Mesendoderm (in vitro differentiated cells): ENCODE measurements at regions not wholly inside any gene's neighbourhood (a gene's known extent, or its start where the extent isn't known, plus 50 kb on each side); places are given as distances from the start of the nearest gene placed in this dataset.

Source experiments
- DNase-seq: peaks from one replicate; pipeline ENCODE4 v3.0.0; 2013
- H2AK5ac ChIP-seq: 2 replicates; pipeline ENCODE4 v1.6.1; 2013; ENCODE audit warnings: low read length, inconsistent platforms
- H2BK120ac ChIP-seq: 2 replicates; pipeline ENCODE4 v1.6.1; 2013; ENCODE audit warnings: low read depth, mild to moderate bottlenecking, low read length, moderate library complexity, mixed read lengths
- H2BK15ac ChIP-seq: replicated peaks from 2 replicates; pipeline ENCODE4 v1.6.1; 2013; ENCODE audit warnings: low read depth, mild to moderate bottlenecking, moderate library complexity
- H2BK5ac ChIP-seq: 2 replicates; pipeline ENCODE4 v1.6.1; 2013; ENCODE audit warnings: low read length, inconsistent platforms
- H3K18ac ChIP-seq: 2 replicates; pipeline ENCODE4 v1.6.1; 2013; ENCODE audit warnings: mild to moderate bottlenecking, low read length, mixed read lengths
- H3K23ac ChIP-seq: one replicate; pipeline ENCODE4 v1.6.1; 2013; ENCODE audit warnings: low read length
- H3K27ac ChIP-seq: 2 replicates; pipeline ENCODE4 v1.5.1; 2013; ENCODE audit warnings: low read depth, mild to moderate bottlenecking, inconsistent platforms, low read length, moderate library complexity
- H3K27me3 ChIP-seq: 2 replicates; pipeline ENCODE4 v1.6.1; 2013; ENCODE audit warnings: low read length, control low read depth, mild to moderate bottlenecking, inconsistent platforms; ENCODE audit not compliant: insufficient read depth, poor library complexity
- H3K36me3 ChIP-seq: 2 replicates; pipeline ENCODE4 v1.6.1; 2013; ENCODE audit warnings: low read length, inconsistent platforms; ENCODE audit not compliant: control insufficient read depth, insufficient read depth
- H3K4ac ChIP-seq: one replicate; pipeline ENCODE4 v1.6.1; 2013; ENCODE audit warnings: low read depth, mild to moderate bottlenecking, low read length, moderate library complexity
- H3K4me1 ChIP-seq: 2 replicates; pipeline ENCODE4 v1.6.1; 2013; ENCODE audit warnings: low read depth, low read length, inconsistent platforms; ENCODE audit not compliant: control insufficient read depth
- H3K4me2 ChIP-seq: 2 replicates; pipeline ENCODE4 v1.6.1; 2013; ENCODE audit warnings: low read length
- H3K4me3 ChIP-seq: 2 replicates; pipeline ENCODE4 v1.5.1; 2013; ENCODE audit warnings: mild to moderate bottlenecking, low read length
- H3K56ac ChIP-seq: one replicate; pipeline ENCODE4 v1.6.1; 2013; ENCODE audit warnings: low read length
- H3K79me1 ChIP-seq: 2 replicates; pipeline ENCODE4 v1.6.1; 2013; ENCODE audit warnings: low read length, inconsistent platforms
- H3K79me2 ChIP-seq: 2 replicates; pipeline ENCODE4 v1.6.1; 2013; ENCODE audit warnings: mild to moderate bottlenecking, low read length; ENCODE audit not compliant: control insufficient read depth, insufficient read depth
- H3K9ac ChIP-seq: 2 replicates; pipeline ENCODE4 v1.6.1; 2013; ENCODE audit warnings: low read length, inconsistent platforms
- H4K5ac ChIP-seq: one replicate; pipeline ENCODE4 v1.6.1; 2013; ENCODE audit warnings: low read length
- H4K8ac ChIP-seq: one replicate; pipeline ENCODE4 v1.6.1; 2013; ENCODE audit warnings: low read depth, mild to moderate bottlenecking, control low read depth, low read length, moderate library complexity
- WGBS: extraction: QIAGEN DNeasy Blood & Tissue Kit; methylation state at CpG from one replicate; pipeline ENCODE4 v1.1.7; 2013; ENCODE audit warnings: low lambda C conversion rate, missing lambda C conversion rate; ENCODE audit not compliant: insufficient coverage; ENCODE audit errors: extremely low coverage; 5-methylcytosine and 5-hydroxymethylcytosine counted together

DNA sequence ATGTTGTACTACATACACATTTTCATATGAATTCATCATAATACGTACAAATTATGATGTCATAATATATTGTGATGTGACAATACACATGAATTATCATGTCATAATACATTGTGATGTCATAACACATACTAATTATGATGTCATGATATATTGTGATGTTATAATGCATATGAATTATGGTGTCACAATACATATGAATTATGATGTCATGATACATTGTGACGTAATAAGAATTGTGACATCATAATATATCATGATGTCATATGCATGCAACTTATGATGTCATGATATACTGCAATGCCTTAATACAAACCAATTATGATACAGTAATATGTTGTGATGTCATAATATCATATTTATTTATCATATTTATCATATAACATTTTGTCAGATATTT, 2074.3 kb downstream of the TP53TG3F start:
- Histone ChIP-seq H3K79me1 (no peaks in the 10 kb centered on the region), H2BK15ac (no peak overlapping the region), H3K27ac (no peak overlapping the region), H3K4me3 (no peak overlapping the region), H2BK5ac (no peak overlapping the region), H3K4me2 (no peak overlapping the region), H3K4me1 (no peaks in the 10 kb centered on the region), H3K23ac (no peak overlapping the region), H3K79me2 (no peaks in the 10 kb centered on the region), H3K4ac (no peak overlapping the region), H3K36me3 (no peaks in the 10 kb centered on the region), H2AK5ac (no peak overlapping the region), H3K27me3 (no peaks in the 10 kb centered on the region), H4K8ac (no peak overlapping the region), H2BK120ac (no peak overlapping the region), H3K9ac (no peak overlapping the region), H3K56ac (no peak overlapping the region), H3K18ac (no peak overlapping the region), H4K5ac (no peak overlapping the region)
- DNase-seq: no peak
- WGBS: no CpG with 5 or more reads among the region's 2 CpGs

DNA sequence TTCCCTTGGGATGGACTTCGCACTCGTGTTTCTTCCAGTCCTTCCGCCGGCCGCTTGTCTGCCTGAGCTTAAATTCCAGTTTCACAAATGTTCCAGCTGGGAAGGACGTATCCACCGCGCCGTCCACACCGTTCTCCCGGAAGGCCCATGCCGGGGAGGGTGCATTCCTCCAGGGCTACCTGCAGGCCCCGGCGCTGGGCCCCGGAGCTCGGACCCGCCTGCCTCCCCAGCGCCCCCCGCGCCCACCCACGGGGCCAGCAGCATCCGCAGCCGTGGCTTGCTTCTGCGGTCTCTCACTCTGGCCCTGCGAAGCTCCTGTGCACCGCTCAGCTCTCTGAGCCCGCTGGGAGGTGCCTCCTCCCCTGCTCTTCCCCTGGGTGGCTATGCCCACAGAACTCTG, 2084.1 kb downstream of the TP53TG3F start:
- H3K4me1 ChIP-seq: no peaks in the 10 kb centered on the region
- no peaks in the 10 kb centered on the region for H3K79me2 ChIP-seq
- H3K36me3 ChIP-seq: no peaks in the 10 kb centered on the region
- H4K8ac ChIP-seq: no peak overlapping the region
- no peak overlapping the region for H3K56ac ChIP-seq
- no peak overlapping the region for H2BK15ac ChIP-seq
- no peak for DNase-seq
- H3K4me2 ChIP-seq: no peak overlapping the region
- no peak overlapping the region for H3K9ac ChIP-seq
- WGBS: no CpG with 5 or more reads among the region's 27 CpGs
- H3K79me1 ChIP-seq: no peaks in the 10 kb centered on the region
- H2AK5ac ChIP-seq: no peak overlapping the region
- H3K18ac ChIP-seq: no peak overlapping the region
- H4K5ac ChIP-seq: no peak overlapping the region
- no peak overlapping the region for H2BK120ac ChIP-seq
- no peak overlapping the region for H3K4ac ChIP-seq
- H2BK5ac ChIP-seq: no peak overlapping the region
- H3K23ac ChIP-seq: no peak overlapping the region
- H3K27me3 ChIP-seq: no peaks in the 10 kb centered on the region
- H3K4me3 ChIP-seq: no peak overlapping the region
- H3K27ac ChIP-seq: no peak overlapping the region

DNA sequence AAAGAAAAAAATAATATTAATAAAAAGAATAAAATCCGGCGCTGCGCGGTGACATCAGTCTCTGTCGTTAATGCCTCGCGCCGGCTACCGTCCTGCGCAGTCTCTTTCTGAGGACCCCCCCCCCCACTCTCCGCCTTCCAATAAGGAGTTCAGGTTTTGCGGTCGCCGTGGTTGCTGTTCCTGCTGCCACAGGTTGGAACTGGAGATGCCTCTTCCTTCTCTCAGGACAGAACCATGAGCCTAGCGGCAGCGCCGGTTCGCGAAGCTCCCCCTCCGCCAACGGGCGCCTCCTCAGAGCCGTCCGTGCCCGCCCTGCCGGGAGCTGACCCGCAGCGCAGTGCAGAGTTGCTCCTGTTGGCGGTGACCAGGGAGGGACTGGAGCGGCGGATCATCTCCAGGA, 2093.4 kb downstream of the TP53TG3F start:
- H3K4me2 ChIP-seq: no peak overlapping the region
- H3K56ac ChIP-seq: no peak overlapping the region
- no peak overlapping the region for H3K4ac ChIP-seq
- H3K27me3 ChIP-seq: no peaks in the 10 kb centered on the region
- H4K5ac ChIP-seq: no peak overlapping the region
- H3K27ac ChIP-seq: no peak overlapping the region
- H4K8ac ChIP-seq: no peak overlapping the region
- H3K18ac ChIP-seq: no peak overlapping the region
- no peaks in the 10 kb centered on the region for H3K79me1 ChIP-seq
- no peak for DNase-seq
- H3K4me1 ChIP-seq: no peaks in the 10 kb centered on the region
- no CpG with 5 or more reads among the region's 31 CpGs for WGBS
- H3K9ac ChIP-seq: no peak overlapping the region
- no peaks in the 10 kb centered on the region for H3K36me3 ChIP-seq
- no peak overlapping the region for H2BK120ac ChIP-seq
- no peak overlapping the region for H2AK5ac ChIP-seq
- no peak overlapping the region for H3K4me3 ChIP-seq
- H2BK5ac ChIP-seq: no peak overlapping the region
- no peak overlapping the region for H2BK15ac ChIP-seq
- no peak overlapping the region for H3K23ac ChIP-seq
- no peaks in the 10 kb centered on the region for H3K79me2 ChIP-seq

DNA sequence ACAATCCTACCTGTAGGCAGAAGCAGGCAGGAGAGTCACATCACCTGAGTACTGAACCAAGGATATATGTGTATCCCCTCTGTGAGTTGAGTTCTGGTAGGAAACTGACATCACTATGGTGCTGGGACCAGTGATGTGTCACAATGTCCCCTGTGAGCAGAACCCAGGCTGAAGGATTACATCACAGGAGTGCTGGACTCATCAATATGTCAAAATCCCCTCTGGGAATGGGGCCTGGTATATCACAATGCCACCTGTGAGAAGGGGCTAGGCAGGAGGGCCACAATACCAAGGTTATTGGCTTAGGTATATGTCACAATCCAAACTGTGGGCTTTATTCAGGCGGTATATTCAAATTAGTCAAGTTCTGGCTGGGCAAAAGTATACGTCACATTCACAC, 2098.3 kb downstream of the TP53TG3F start:
- no peak overlapping the region for H2BK120ac ChIP-seq
- H3K9ac ChIP-seq: no peak overlapping the region
- H3K4me3 ChIP-seq: no peak overlapping the region
- no peak overlapping the region for H2BK5ac ChIP-seq
- H3K27me3 ChIP-seq: no peaks in the 10 kb centered on the region
- WGBS: no CpG with 5 or more reads among the region's 2 CpGs
- no peak overlapping the region for H4K8ac ChIP-seq
- H3K79me1 ChIP-seq: no peaks in the 10 kb centered on the region
- H3K4ac ChIP-seq: no peak overlapping the region
- no peak overlapping the region for H4K5ac ChIP-seq
- DNase-seq: no peak
- no peak overlapping the region for H2BK15ac ChIP-seq
- no peak overlapping the region for H2AK5ac ChIP-seq
- no peak overlapping the region for H3K56ac ChIP-seq
- no peak overlapping the region for H3K4me2 ChIP-seq
- H3K4me1 ChIP-seq: no peaks in the 10 kb centered on the region
- no peaks in the 10 kb centered on the region for H3K36me3 ChIP-seq
- no peaks in the 10 kb centered on the region for H3K79me2 ChIP-seq
- H3K27ac ChIP-seq: no peak overlapping the region
- no peak overlapping the region for H3K18ac ChIP-seq
- H3K23ac ChIP-seq: no peak overlapping the region

DNA sequence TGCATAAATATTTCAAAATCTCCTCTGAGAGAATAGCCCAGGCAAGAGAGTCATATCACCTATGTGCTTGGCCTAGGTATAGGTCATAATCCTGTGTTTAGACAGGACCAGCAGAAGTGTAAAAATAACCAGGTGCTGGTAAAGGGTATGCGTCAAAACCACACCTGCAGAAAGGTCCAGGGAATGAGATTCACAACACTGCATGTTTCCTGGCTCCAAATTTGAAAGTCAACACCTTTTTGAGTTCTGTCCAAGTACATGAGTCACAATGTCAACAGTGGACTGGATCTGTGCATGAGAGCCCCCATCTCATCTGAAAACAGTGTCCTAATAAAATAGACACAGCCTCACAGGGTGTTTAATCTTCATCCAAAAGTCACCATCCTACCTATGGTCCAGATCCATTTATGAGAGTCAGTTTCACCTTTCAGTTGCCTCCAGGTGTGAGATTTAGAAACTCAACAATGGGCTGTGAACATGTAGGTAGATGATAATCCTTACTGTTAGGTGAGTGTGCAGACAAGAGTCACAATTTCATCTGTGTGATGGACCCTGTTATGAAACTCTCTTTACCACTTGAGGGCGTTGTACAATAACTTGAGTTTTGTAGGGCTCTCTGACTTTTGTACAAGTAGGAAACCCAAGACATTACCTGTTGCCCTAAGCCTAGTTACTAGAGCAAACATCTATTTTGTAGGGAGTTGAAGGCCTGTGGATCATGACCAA, 2100.7 kb downstream of the TP53TG3F start:
- Histone ChIP-seq H3K79me1 (no peaks in the 10 kb centered on the region), H2AK5ac (no peak overlapping the region), H3K4me2 (no peak overlapping the region), H3K4me3 (no peak overlapping the region), H3K23ac (no peak overlapping the region), H3K79me2 (no peaks in the 10 kb centered on the region), H2BK15ac (no peak overlapping the region), H2BK120ac (no peak overlapping the region), H3K4ac (no peak overlapping the region), H3K27ac (no peak overlapping the region), H2BK5ac (no peak overlapping the region), H4K5ac (no peak overlapping the region), H3K4me1 (no peaks in the 10 kb centered on the region), H3K27me3 (no peaks in the 10 kb centered on the region), H3K36me3 (no peaks in the 10 kb centered on the region), H3K56ac (no peak overlapping the region), H4K8ac (no peak overlapping the region), H3K18ac (no peak overlapping the region), H3K9ac (no peak overlapping the region)
- WGBS: no CpG with 5 or more reads among the region's 2 CpGs
- DNase-seq: no peak

DNA sequence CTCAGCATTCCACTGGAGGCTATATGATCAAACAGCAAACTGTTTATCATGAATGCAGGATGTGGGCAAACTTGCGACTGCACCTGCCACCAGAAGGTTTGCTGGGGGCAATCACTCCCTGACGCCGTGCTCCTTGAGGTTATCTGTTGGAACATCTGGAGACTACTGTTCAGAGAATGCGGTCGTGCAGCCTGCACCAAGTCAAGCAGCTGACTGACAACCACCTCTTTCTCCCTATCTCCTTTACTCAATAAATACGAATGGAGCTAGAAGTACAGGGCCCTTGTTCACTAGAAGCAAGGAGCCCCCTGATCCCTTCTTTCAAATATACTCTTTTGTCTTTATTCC, 2101.2 kb downstream of the TP53TG3F start:
- Histone ChIP-seq H3K4me1 (no peaks in the 10 kb centered on the region), H3K9ac (no peak overlapping the region), H3K27ac (no peak overlapping the region), H3K79me1 (no peaks in the 10 kb centered on the region), H4K8ac (no peak overlapping the region), H2AK5ac (no peak overlapping the region), H3K18ac (no peak overlapping the region), H2BK5ac (no peak overlapping the region), H3K23ac (no peak overlapping the region), H2BK15ac (no peak overlapping the region), H3K79me2 (no peaks in the 10 kb centered on the region), H3K4me2 (no peak overlapping the region), H3K4me3 (no peak overlapping the region), H2BK120ac (no peak overlapping the region), H3K4ac (no peak overlapping the region), H3K36me3 (no peaks in the 10 kb centered on the region), H4K5ac (no peak overlapping the region), H3K56ac (no peak overlapping the region), H3K27me3 (no peaks in the 10 kb centered on the region)
- no CpG with 5 or more reads among the region's 6 CpGs for WGBS
- no peak for DNase-seq
